Neural crest cell (in vitro differentiated cells): ENCODE measurements at regions not wholly inside any gene's neighbourhood (a gene's known extent, or its start where the extent isn't known, plus 50 kb on each side); places are given as distances from the start of the nearest gene placed in this dataset.

Experiments used
- DNase-seq: peaks from one replicate; pipeline ENCODE4 v3.0.0; 2021; ENCODE audit warnings: low read depth, mixed read lengths, low spot score
- H3K27ac Mint-ChIP-seq: one replicate; pipeline ENCODE4 v1.8.0; 2021; ENCODE audit warnings: mild to moderate bottlenecking, mixed read lengths; ENCODE audit not compliant: unreplicated experiment
- H3K27me3 Mint-ChIP-seq: 2 replicates; pipeline ENCODE4 v1.8.0; 2021; ENCODE audit warnings: low read depth, mild to moderate bottlenecking, mixed read lengths
- H3K36me3 Mint-ChIP-seq: 2 replicates; pipeline ENCODE4 v1.8.0; 2021; ENCODE audit warnings: low read depth, mild to moderate bottlenecking, mixed read lengths
- H3K4me1 Mint-ChIP-seq: 2 replicates; pipeline ENCODE4 v1.8.0; 2021; ENCODE audit warnings: mixed read lengths
- H3K4me3 Mint-ChIP-seq: one replicate; pipeline ENCODE4 v1.8.0; 2021; ENCODE audit warnings: mild to moderate bottlenecking, mixed read lengths
- H3K9me3 Mint-ChIP-seq: 2 replicates; pipeline ENCODE4 v1.8.0; 2021; ENCODE audit warnings: mixed read lengths
- CTCF ChIP-seq: fragments of 200-600 bp; sonication (generic); conservative IDR thresholded peaks from 2 replicates; pipeline ENCODE4 v1.5.0; 2021; ENCODE audit warnings: antibody characterized with exemption, mild to moderate bottlenecking

- Mint-ChIP-seq H3K4me3 (no peak overlapping the region), H3K36me3 (no peaks in the 10 kb centered on the region), H3K27ac (no peak overlapping the region), H3K27me3 (peaks cover 17% of the 10 kb centered on the region), H3K4me1 (peaks cover 5% of the 10 kb centered on the region), H3K9me3 (no peaks in the 10 kb centered on the region)
- no peak for DNase-seq
- no peak for TF ChIP-seq CTCF
Observed at GRCh38 chr15:62875626-62876021, 166.9 kb upstream of the TPM1 start.

- no peak for DNase-seq
- no peaks in the 10 kb centered on the region for H3K9me3 Mint-ChIP-seq
- peaks cover 5% of the 10 kb centered on the region for H3K4me1 Mint-ChIP-seq
- no peaks in the 10 kb centered on the region for H3K36me3 Mint-ChIP-seq
- no peak for TF ChIP-seq CTCF
- peaks cover 31% of the 10 kb centered on the region for H3K27me3 Mint-ChIP-seq
- H3K27ac Mint-ChIP-seq = no peak overlapping the region
- no peak overlapping the region for H3K4me3 Mint-ChIP-seq
Observed at GRCh38 chr15:62877276-62877857, 165.2 kb upstream of the TPM1 start.

DNA sequence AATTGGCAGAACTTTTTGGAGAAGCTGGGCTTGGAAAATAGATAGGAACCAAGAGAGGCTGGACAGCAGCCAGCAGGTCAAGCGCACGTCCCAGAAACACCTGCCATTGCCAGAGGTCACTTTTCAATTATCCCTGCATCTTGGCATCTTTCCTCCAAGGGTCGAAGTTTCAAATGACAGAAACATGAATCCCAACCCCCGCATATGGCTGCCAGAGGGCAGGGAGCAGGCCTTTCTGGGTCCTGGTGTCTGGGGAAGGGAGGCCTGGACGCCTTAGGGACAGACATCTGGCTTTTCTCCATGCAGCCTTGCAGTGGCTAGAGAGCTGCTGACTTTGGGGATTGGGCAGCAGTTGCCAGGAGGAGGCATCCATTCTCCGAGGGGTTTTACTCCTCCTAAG, 164.5 kb upstream of the TPM1 start:
- Mint-ChIP-seq H3K4me3 (no peak overlapping the region), H3K4me1 (peaks cover 5% of the 10 kb centered on the region), H3K36me3 (no peaks in the 10 kb centered on the region), H3K27ac (no peak overlapping the region), H3K27me3 (peaks cover 38% of the 10 kb centered on the region), H3K9me3 (no peaks in the 10 kb centered on the region)
- DNase-seq = no peak
- TF ChIP-seq CTCF = no peak

DNA sequence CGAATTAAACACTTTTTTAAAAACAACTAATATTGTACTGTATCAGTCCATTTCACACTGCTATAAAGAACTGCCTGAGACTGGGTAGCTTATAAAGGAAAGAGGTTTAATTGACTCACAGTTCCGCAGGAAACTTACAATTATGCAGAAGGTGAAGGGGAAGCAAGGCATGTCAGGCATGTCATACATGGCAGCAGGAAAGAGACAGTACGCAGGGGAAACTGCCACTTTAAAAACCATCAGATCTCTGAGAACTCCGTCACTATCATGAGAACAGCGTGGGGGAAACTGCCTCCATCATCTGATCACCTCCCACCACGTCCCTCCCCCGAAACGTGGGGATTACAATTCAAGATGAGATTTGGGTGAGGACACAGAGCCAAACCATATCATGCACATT, 162.8 kb upstream of the TPM1 start:
- no peaks in the 10 kb centered on the region for H3K36me3 Mint-ChIP-seq
- no peak overlapping the region for H3K27ac Mint-ChIP-seq
- H3K4me3 Mint-ChIP-seq = no peak overlapping the region
- no peaks in the 10 kb centered on the region for H3K4me1 Mint-ChIP-seq
- DNase-seq = no peak
- TF ChIP-seq CTCF = no peak
- H3K27me3 Mint-ChIP-seq = peaks cover 55% of the 10 kb centered on the region
- H3K9me3 Mint-ChIP-seq = no peaks in the 10 kb centered on the region

GRCh38 chr15:62880278-62880677, 162.3 kb upstream of the TPM1 start:
- TF ChIP-seq CTCF = no peak
- Mint-ChIP-seq H3K27ac (no peak overlapping the region), H3K9me3 (no peaks in the 10 kb centered on the region), H3K36me3 (no peaks in the 10 kb centered on the region), H3K4me1 (peaks cover under 1% of the 10 kb centered on the region), H3K4me3 (no peak overlapping the region), H3K27me3 (peaks cover 60% of the 10 kb centered on the region)
- no peak for DNase-seq
